Loucy (cell line): ENCODE measurements at regions not wholly inside any gene's neighbourhood (a gene's known extent, or its start where the extent isn't known, plus 50 kb on each side); places are given as distances from the start of the nearest gene placed in this dataset.
A peak's percentile ranks its signal among the peaks of the same experiment; 100 is the strongest.

Experiments used
- H2AFZ ChIP-seq: fragments of 200-600 bp; sonication (generic); 2 replicates; pipeline ENCODE4 v1.6.0; 2016; ENCODE audit warnings: antibody characterized with exemption, mild to moderate bottlenecking, low read length, moderate library complexity
- H3F3A ChIP-seq: fragments of 200-600 bp; 2 replicates; pipeline ENCODE4 v1.6.0; 2016; ENCODE audit warnings: antibody characterized with exemption, low read depth, mild to moderate bottlenecking
- H3K27me3 ChIP-seq: fragments of 200-600 bp; sonication (generic); 2 replicates; pipeline ENCODE4 v1.6.1; 2014; ENCODE audit warnings: low read length, mild to moderate bottlenecking; ENCODE audit not compliant: insufficient read depth, poor library complexity, severe bottlenecking
- H3K36me3 ChIP-seq: fragments of 200-600 bp; sonication (generic); 2 replicates; pipeline ENCODE4 v1.6.1; 2016; ENCODE audit warnings: low read length; ENCODE audit not compliant: insufficient read depth
- H3K4me1 ChIP-seq: fragments of 200-600 bp; sonication (generic); 2 replicates; pipeline ENCODE4 v1.5.1; 2014; ENCODE audit warnings: low read length, mild to moderate bottlenecking; ENCODE audit not compliant: insufficient read depth, poor library complexity, severe bottlenecking
- H3K4me2 ChIP-seq: fragments of 200-600 bp; sonication (generic); 2 replicates; pipeline ENCODE4 v1.6.0; 2014; ENCODE audit warnings: antibody characterized with exemption, low read length, low read depth, mild to moderate bottlenecking; ENCODE audit not compliant: poor library complexity, severe bottlenecking
- H3K4me3 ChIP-seq: fragments of 200-600 bp; sonication (generic); 2 replicates; pipeline ENCODE4 v1.5.1; 2014; ENCODE audit warnings: low read length, mild to moderate bottlenecking, mixed read lengths; ENCODE audit not compliant: poor library complexity, severe bottlenecking
- H3K79me2 ChIP-seq: fragments of 200-600 bp; sonication (generic); 2 replicates; pipeline ENCODE4 v1.6.1; 2014; ENCODE audit warnings: low read length; ENCODE audit not compliant: insufficient read depth
- H3K9ac ChIP-seq: fragments of 200-600 bp; sonication (generic); 2 replicates; pipeline ENCODE4 v1.6.0; 2014; ENCODE audit warnings: mild to moderate bottlenecking, low read depth, low read length, moderate library complexity; ENCODE audit not compliant: poor library complexity, severe bottlenecking
- H3K9me2 ChIP-seq: fragments of 200-600 bp; sonication (generic); replicated peaks from 2 replicates; pipeline ENCODE4 v1.6.1; 2016; ENCODE audit warnings: low read depth, low read length, mixed read lengths
- H3K9me3 ChIP-seq: fragments of 200-600 bp; sonication (generic); 2 replicates; pipeline ENCODE4 v1.6.1; 2014; ENCODE audit warnings: mild to moderate bottlenecking, antibody characterized with exemption, low read length, low read depth; ENCODE audit not compliant: insufficient read depth
- H4K20me1 ChIP-seq: fragments of 200-600 bp; sonication (generic); 2 replicates; pipeline ENCODE4 v1.6.0; 2014; ENCODE audit warnings: antibody characterized with exemption, low read length, mild to moderate bottlenecking; ENCODE audit not compliant: insufficient read depth, poor library complexity, severe bottlenecking
- EZH2phosphoT487 ChIP-seq: fragments of 200-600 bp; IDR thresholded peaks from 2 replicates; pipeline ENCODE4 v1.6.1; 2018; ENCODE audit warnings: antibody characterized with exemption, mild to moderate bottlenecking, moderate library complexity, borderline replicate concordance
- TF ChIP-seq, protein P1 (sequence below): fragments of 200-600 bp; sonication (generic); conservative IDR thresholded peaks from 2 replicates; pipeline ENCODE4 v1.5.1; 2014; ENCODE audit warnings: mild to moderate bottlenecking, antibody characterized with exemption, low read length

- Histone ChIP-seq H2AFZ (no peak overlapping the region), H3K9me2 (no peaks in the 10 kb centered on the region), H3K9ac (no peak overlapping the region), H3K9me3 (no peaks in the 10 kb centered on the region), H3F3A (no peaks in the 10 kb centered on the region), H4K20me1 (no peaks in the 10 kb centered on the region), H3K79me2 (no peaks in the 10 kb centered on the region), H3K4me3 (no peak overlapping the region), H3K4me2 (no peak overlapping the region), H3K4me1 (peaks cover 17% of the 10 kb centered on the region), H3K27me3 (peaks cover 11% of the 10 kb centered on the region), H3K36me3 (no peaks in the 10 kb centered on the region)
- TF ChIP-seq, protein P1, sequence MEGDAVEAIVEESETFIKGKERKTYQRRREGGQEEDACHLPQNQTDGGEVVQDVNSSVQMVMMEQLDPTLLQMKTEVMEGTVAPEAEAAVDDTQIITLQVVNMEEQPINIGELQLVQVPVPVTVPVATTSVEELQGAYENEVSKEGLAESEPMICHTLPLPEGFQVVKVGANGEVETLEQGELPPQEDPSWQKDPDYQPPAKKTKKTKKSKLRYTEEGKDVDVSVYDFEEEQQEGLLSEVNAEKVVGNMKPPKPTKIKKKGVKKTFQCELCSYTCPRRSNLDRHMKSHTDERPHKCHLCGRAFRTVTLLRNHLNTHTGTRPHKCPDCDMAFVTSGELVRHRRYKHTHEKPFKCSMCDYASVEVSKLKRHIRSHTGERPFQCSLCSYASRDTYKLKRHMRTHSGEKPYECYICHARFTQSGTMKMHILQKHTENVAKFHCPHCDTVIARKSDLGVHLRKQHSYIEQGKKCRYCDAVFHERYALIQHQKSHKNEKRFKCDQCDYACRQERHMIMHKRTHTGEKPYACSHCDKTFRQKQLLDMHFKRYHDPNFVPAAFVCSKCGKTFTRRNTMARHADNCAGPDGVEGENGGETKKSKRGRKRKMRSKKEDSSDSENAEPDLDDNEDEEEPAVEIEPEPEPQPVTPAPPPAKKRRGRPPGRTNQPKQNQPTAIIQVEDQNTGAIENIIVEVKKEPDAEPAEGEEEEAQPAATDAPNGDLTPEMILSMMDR = no peak
- no peak for TF ChIP-seq EZH2phosphoT487
These were observed 148.3 kb upstream of the IRX3 start for GRCh38 chr16:54434859-54435258.

DNA sequence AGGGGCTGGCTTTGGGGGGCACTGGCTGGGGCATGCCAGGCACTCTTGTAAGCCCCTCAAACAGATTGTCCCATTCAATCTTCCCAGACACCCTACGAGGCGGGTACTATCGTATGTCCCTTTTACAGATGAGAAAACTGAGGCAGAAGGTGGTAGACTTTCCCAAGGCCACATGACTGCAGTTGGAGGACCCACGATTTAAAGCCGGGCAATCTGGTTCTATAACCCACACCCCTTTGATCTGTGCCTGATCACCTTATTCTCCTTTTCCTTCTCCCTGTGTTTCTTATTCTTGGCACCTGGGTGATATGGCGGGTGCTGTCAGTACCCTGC is 146.3 kb upstream of the IRX3 start:
- Histone ChIP-seq H3K4me3 (no peak overlapping the region), H3K4me1 (peaks cover 17% of the 10 kb centered on the region), H4K20me1 (no peaks in the 10 kb centered on the region), H3K9ac (no peak overlapping the region), H3K9me3 (no peaks in the 10 kb centered on the region), H2AFZ (no peak overlapping the region), H3K4me2 (no peak overlapping the region), H3K36me3 (no peaks in the 10 kb centered on the region), H3K27me3 (no peaks in the 10 kb centered on the region), H3K9me2 (no peaks in the 10 kb centered on the region), H3F3A (no peaks in the 10 kb centered on the region), H3K79me2 (no peaks in the 10 kb centered on the region)
- TF ChIP-seq EZH2phosphoT487 = no peak

- Histone ChIP-seq H2AFZ (no peak overlapping the region), H3K9ac (no peak overlapping the region), H3K4me2 (peak overlapping the region; percentile 85), H3K36me3 (no peaks in the 10 kb centered on the region), H3K9me3 (no peaks in the 10 kb centered on the region), H3K4me3 (peak overlapping the region; percentile 64), H4K20me1 (no peaks in the 10 kb centered on the region), H3F3A (no peaks in the 10 kb centered on the region), H3K4me1 (peaks cover 17% of the 10 kb centered on the region), H3K27me3 (no peaks in the 10 kb centered on the region), H3K9me2 (no peaks in the 10 kb centered on the region), H3K79me2 (no peaks in the 10 kb centered on the region)
- TF ChIP-seq EZH2phosphoT487 = no peak
- TF ChIP-seq, protein P1 = peak; percentile 27
These were observed 145.7 kb upstream of the IRX3 start for GRCh38 chr16:54431997-54432896.
